ENCODE measurements at regions not wholly inside any gene's neighbourhood (a gene's known extent, or its start where the extent isn't known, plus 50 kb on each side); places are given as distances from the start of the nearest gene placed in this dataset.

GRCh38 chr13:34412817-34413375 lies 529.2 kb upstream of the NBEA start:
- no peak overlapping the region for H3K27ac ChIP-seq (ENCODE audit: low read depth, low read length)
- no peaks in the 10 kb centered on the region for H3K27me3 ChIP-seq (ENCODE audit: control insufficient read depth, insufficient read depth, low read length)
- H3K4me1 ChIP-seq (ENCODE audit: control insufficient read depth, insufficient read depth, low read length): no peaks in the 10 kb centered on the region
- H3K4me3 ChIP-seq (ENCODE audit: low read length): no peak overlapping the region
- no peaks in the 10 kb centered on the region for H3K36me3 ChIP-seq (ENCODE audit: control insufficient read depth, insufficient read depth, low read length)
- no peak overlapping the region for H3K9ac ChIP-seq (ENCODE audit: low read length)

- H3K36me3 ChIP-seq (ENCODE audit: control insufficient read depth, insufficient read depth, low read length): no peaks in the 10 kb centered on the region
- H3K27ac ChIP-seq (ENCODE audit: low read depth, low read length): no peak overlapping the region
- H3K27me3 ChIP-seq (ENCODE audit: control insufficient read depth, insufficient read depth, low read length): no peaks in the 10 kb centered on the region
- no peak overlapping the region for H3K4me3 ChIP-seq (ENCODE audit: low read length)
- H3K4me1 ChIP-seq (ENCODE audit: control insufficient read depth, insufficient read depth, low read length): no peaks in the 10 kb centered on the region
- H3K9ac ChIP-seq (ENCODE audit: low read length): no peak overlapping the region
Observed at GRCh38 chr13:34413538-34414210, 528.4 kb upstream of the NBEA start.

GRCh38 chr13:34414616-34415015 lies 527.5 kb upstream of the NBEA start:
- H3K4me1 ChIP-seq (ENCODE audit: control insufficient read depth, insufficient read depth, low read length): no peaks in the 10 kb centered on the region
- no peak overlapping the region for H3K27ac ChIP-seq (ENCODE audit: low read depth, low read length)
- no peak overlapping the region for H3K4me3 ChIP-seq (ENCODE audit: low read length)
- no peaks in the 10 kb centered on the region for H3K36me3 ChIP-seq (ENCODE audit: control insufficient read depth, insufficient read depth, low read length)
- no peak overlapping the region for H3K9ac ChIP-seq (ENCODE audit: low read length)
- no peaks in the 10 kb centered on the region for H3K27me3 ChIP-seq (ENCODE audit: control insufficient read depth, insufficient read depth, low read length)

GRCh38 chr13:34416971-34417380 lies 525.1 kb upstream of the NBEA start:
- Histone ChIP-seq H3K9ac (ENCODE audit: low read length) (no peak overlapping the region), H3K27ac (ENCODE audit: low read depth, low read length) (no peak overlapping the region)

GRCh38 chr13:34417896-34418295 lies 524.2 kb upstream of the NBEA start:
- Histone ChIP-seq H3K27ac (ENCODE audit: low read depth, low read length) (no peak overlapping the region), H3K4me1 (ENCODE audit: control insufficient read depth, insufficient read depth, low read length) (no peaks in the 10 kb centered on the region), H3K9ac (ENCODE audit: low read length) (no peak overlapping the region), H3K36me3 (ENCODE audit: control insufficient read depth, insufficient read depth, low read length) (no peaks in the 10 kb centered on the region), H3K4me3 (ENCODE audit: low read length) (no peak overlapping the region), H3K27me3 (ENCODE audit: control insufficient read depth, insufficient read depth, low read length) (no peaks in the 10 kb centered on the region)

More at GRCh38 chr13:34416971-34417380, 525.1 kb upstream of the NBEA start:
- Histone ChIP-seq H3K36me3 (ENCODE audit: control insufficient read depth, insufficient read depth, low read length) (no peaks in the 10 kb centered on the region), H3K27me3 (ENCODE audit: control insufficient read depth, insufficient read depth, low read length) (no peaks in the 10 kb centered on the region), H3K4me3 (ENCODE audit: low read length) (no peak overlapping the region), H3K4me1 (ENCODE audit: control insufficient read depth, insufficient read depth, low read length) (no peaks in the 10 kb centered on the region)

- Histone ChIP-seq H3K27ac (ENCODE audit: low read depth, low read length) (no peak overlapping the region), H3K27me3 (ENCODE audit: control insufficient read depth, insufficient read depth, low read length) (no peaks in the 10 kb centered on the region), H3K4me1 (ENCODE audit: control insufficient read depth, insufficient read depth, low read length) (no peaks in the 10 kb centered on the region), H3K9ac (ENCODE audit: low read length) (no peak overlapping the region), H3K36me3 (ENCODE audit: control insufficient read depth, insufficient read depth, low read length) (no peaks in the 10 kb centered on the region), H3K4me3 (ENCODE audit: low read length) (no peak overlapping the region)
Observed at GRCh38 chr13:34419025-34419424, 523.0 kb upstream of the NBEA start.

- Histone ChIP-seq H3K4me1 (ENCODE audit: control insufficient read depth, insufficient read depth, low read length) (no peaks in the 10 kb centered on the region), H3K27ac (ENCODE audit: low read depth, low read length) (no peak overlapping the region), H3K27me3 (ENCODE audit: control insufficient read depth, insufficient read depth, low read length) (no peaks in the 10 kb centered on the region), H3K36me3 (ENCODE audit: control insufficient read depth, insufficient read depth, low read length) (no peaks in the 10 kb centered on the region), H3K4me3 (ENCODE audit: low read length) (no peak overlapping the region), H3K9ac (ENCODE audit: low read length) (no peak overlapping the region)
Observed at GRCh38 chr13:34419755-34420154, 522.3 kb upstream of the NBEA start.

GRCh38 chr13:34420702-34421346 lies 521.2 kb upstream of the NBEA start:
- H3K9ac ChIP-seq (ENCODE audit: low read length): no peak overlapping the region
- no peaks in the 10 kb centered on the region for H3K36me3 ChIP-seq (ENCODE audit: control insufficient read depth, insufficient read depth, low read length)
- H3K4me1 ChIP-seq (ENCODE audit: control insufficient read depth, insufficient read depth, low read length): no peaks in the 10 kb centered on the region
- no peak overlapping the region for H3K27ac ChIP-seq (ENCODE audit: low read depth, low read length)
- no peaks in the 10 kb centered on the region for H3K27me3 ChIP-seq (ENCODE audit: control insufficient read depth, insufficient read depth, low read length)
- H3K4me3 ChIP-seq (ENCODE audit: low read length): no peak overlapping the region

- H3K4me1 ChIP-seq (ENCODE audit: control insufficient read depth, insufficient read depth, low read length): no peaks in the 10 kb centered on the region
- no peak overlapping the region for H3K27ac ChIP-seq (ENCODE audit: low read depth, low read length)
- no peaks in the 10 kb centered on the region for H3K27me3 ChIP-seq (ENCODE audit: control insufficient read depth, insufficient read depth, low read length)
- H3K9ac ChIP-seq (ENCODE audit: low read length): no peak overlapping the region
- H3K36me3 ChIP-seq (ENCODE audit: control insufficient read depth, insufficient read depth, low read length): no peaks in the 10 kb centered on the region
- no peak overlapping the region for H3K4me3 ChIP-seq (ENCODE audit: low read length)
Observed at GRCh38 chr13:34421347-34421719, 520.7 kb upstream of the NBEA start.

GRCh38 chr13:34421858-34422475 lies 520.1 kb upstream of the NBEA start:
- no peak overlapping the region for H3K9ac ChIP-seq (ENCODE audit: low read length)
- no peak overlapping the region for H3K4me3 ChIP-seq (ENCODE audit: low read length)
- no peaks in the 10 kb centered on the region for H3K36me3 ChIP-seq (ENCODE audit: control insufficient read depth, insufficient read depth, low read length)
- H3K27ac ChIP-seq (ENCODE audit: low read depth, low read length): no peak overlapping the region
- H3K27me3 ChIP-seq (ENCODE audit: control insufficient read depth, insufficient read depth, low read length): no peaks in the 10 kb centered on the region
- no peaks in the 10 kb centered on the region for H3K4me1 ChIP-seq (ENCODE audit: control insufficient read depth, insufficient read depth, low read length)

- Histone ChIP-seq H3K4me1 (ENCODE audit: control insufficient read depth, insufficient read depth, low read length) (no peaks in the 10 kb centered on the region), H3K9ac (ENCODE audit: low read length) (no peak overlapping the region), H3K27me3 (ENCODE audit: control insufficient read depth, insufficient read depth, low read length) (no peaks in the 10 kb centered on the region), H3K4me3 (ENCODE audit: low read length) (no peak overlapping the region), H3K36me3 (ENCODE audit: control insufficient read depth, insufficient read depth, low read length) (no peaks in the 10 kb centered on the region), H3K27ac (ENCODE audit: low read depth, low read length) (no peak overlapping the region)
Observed at GRCh38 chr13:34422956-34423355, 519.1 kb upstream of the NBEA start.

GRCh38 chr13:34425327-34425949 lies 516.6 kb upstream of the NBEA start:
- Histone ChIP-seq H3K4me3 (ENCODE audit: low read length) (no peak overlapping the region), H3K36me3 (ENCODE audit: control insufficient read depth, insufficient read depth, low read length) (no peaks in the 10 kb centered on the region), H3K9ac (ENCODE audit: low read length) (no peak overlapping the region), H3K4me1 (ENCODE audit: control insufficient read depth, insufficient read depth, low read length) (no peaks in the 10 kb centered on the region), H3K27me3 (ENCODE audit: control insufficient read depth, insufficient read depth, low read length) (no peaks in the 10 kb centered on the region), H3K27ac (ENCODE audit: low read depth, low read length) (no peak overlapping the region)
